BJ (cell line): ENCODE measurements at regions not wholly inside any gene's neighbourhood (a gene's known extent, or its start where the extent isn't known, plus 50 kb on each side); places are given as distances from the start of the nearest gene placed in this dataset.

ENCODE experiments used
- CTCF ChIA-PET: fragments of 350-600 bp; formaldehyde crosslinking; extraction: SDS; loops from one replicate; lab custom pipeline; 2021; ENCODE audit warnings: antibody characterized with exemption, inconsistent platforms; lab: Yijun Ruan, JAX
- POLR2A ChIA-PET: fragments of 300-600 bp; sonication (Branson Sonifier 250); formaldehyde crosslinking; extraction: SDS; loops from one replicate; lab custom pipeline; 2021; ENCODE audit warnings: antibody characterized with exemption; lab: Charles Lee
- DNase-seq: peaks from one replicate; pipeline ENCODE4 v3.0.0-alpha.2; 2011; ENCODE audit warnings: low read depth
- H3K27me3 ChIP-seq: 2 replicates; pipeline ENCODE4 v1.6.0; 2011; ENCODE audit warnings: low read length; ENCODE audit not compliant: control insufficient read depth, insufficient read depth
- H3K36me3 ChIP-seq: 2 replicates; pipeline ENCODE4 v1.5.1; 2011; ENCODE audit warnings: low read length; ENCODE audit not compliant: control insufficient read depth, insufficient read depth
- H3K4me3 ChIP-seq: 2 replicates; pipeline ENCODE4 v1.5.1; 2011; ENCODE audit warnings: low read depth, mild to moderate bottlenecking, control low read depth, low read length
- CTCF ChIP-seq: IDR thresholded peaks from 2 replicates; pipeline ENCODE4 v1.5.1; 2011; ENCODE audit warnings: low read depth, mild to moderate bottlenecking, control low read depth, inconsistent platforms, low read length, moderate library complexity; ENCODE audit not compliant: insufficient read depth

GRCh38 chr14:95380350-95381042 is 60.8 kb upstream of the CLMN start:
- Histone ChIP-seq H3K4me3 (no peak overlapping the region), H3K36me3 (no peaks in the 10 kb centered on the region), H3K27me3 (no peaks in the 10 kb centered on the region)
- no peak for TF ChIP-seq CTCF
- ChIA-PET POLR2A (no interaction called here), CTCF (interaction anchor here (0.5 kb wide), 1 partner anchor 62 kb away, joined by 3 read pairs; no protein-coding TSS in a partner anchor)
- no peak for DNase-seq

GRCh38 chr14:95379634-95380033 is 59.9 kb upstream of the CLMN start:
- Histone ChIP-seq H3K4me3 (no peak overlapping the region), H3K27me3 (no peaks in the 10 kb centered on the region), H3K36me3 (no peaks in the 10 kb centered on the region)
- TF ChIP-seq CTCF: no peak
- ChIA-PET CTCF (no interaction called here), POLR2A (no interaction called here)
- no peak for DNase-seq

GRCh38 chr14:95375539-95376109 is 55.9 kb upstream of the CLMN start:
- Histone ChIP-seq H3K36me3 (no peaks in the 10 kb centered on the region), H3K27me3 (no peaks in the 10 kb centered on the region), H3K4me3 (no peak overlapping the region)
- CTCF ChIA-PET: no interaction called here
- POLR2A ChIA-PET: no interaction called here
- TF ChIP-seq CTCF: no peak
- DNase-seq: no peak

- TF ChIP-seq CTCF: no peak
- H3K4me3 ChIP-seq: no peak overlapping the region
- CTCF ChIA-PET: interaction anchor here (0.8 kb wide), 1 partner anchor 9 kb away, joined by 3 read pairs; no protein-coding TSS in a partner anchor
- H3K36me3 ChIP-seq: no peaks in the 10 kb centered on the region
- no peak for DNase-seq
- no peaks in the 10 kb centered on the region for H3K27me3 ChIP-seq
- POLR2A ChIA-PET: no interaction called here
These were observed 54.7 kb upstream of the CLMN start for GRCh38 chr14:95374239-95374997.

- H3K27me3 ChIP-seq: no peaks in the 10 kb centered on the region
- H3K36me3 ChIP-seq: no peaks in the 10 kb centered on the region
- TF ChIP-seq CTCF: no peak
- DNase-seq: no peak
- CTCF ChIA-PET: no interaction called here
- no peak overlapping the region for H3K4me3 ChIP-seq
- POLR2A ChIA-PET: no interaction called here
These were observed 50.4 kb upstream of the CLMN start for GRCh38 chr14:95370076-95370475.
